Fibroblast of peridontal ligament (primary cell): ENCODE measurements at regions not wholly inside any gene's neighbourhood (a gene's known extent, or its start where the extent isn't known, plus 50 kb on each side); places are given as distances from the start of the nearest gene placed in this dataset.

Experiments used
- DNase-seq: peaks from one replicate; pipeline ENCODE4 v3.0.0-alpha.2; 2010; ENCODE audit errors: extremely low read depth

- no peak for DNase-seq
Observed at GRCh38 chr12:124413915-124414314, 119.0 kb downstream of the RFLNA start.

GRCh38 chr12:124413401-124413800 lies 118.5 kb downstream of the RFLNA start:
- no peak for DNase-seq

- DNase-seq: no peak
Observed at GRCh38 chr12:124412646-124413015, 117.7 kb downstream of the RFLNA start.

- DNase-seq: no peak
Observed at GRCh38 chr12:124411953-124412645, 117.2 kb downstream of the RFLNA start.

- peak; percentile 85 for DNase-seq
Observed at GRCh38 chr12:124411281-124411878, 116.5 kb downstream of the RFLNA start.

- DNase-seq: no peak
Observed at GRCh38 chr12:124410354-124411175, 115.7 kb downstream of the RFLNA start.

GRCh38 chr12:124408822-124409517 lies 114.1 kb downstream of the RFLNA start:
- no peak for DNase-seq

- no peak for DNase-seq
Observed at GRCh38 chr12:124407074-124407473, 112.2 kb downstream of the RFLNA start.

GRCh38 chr12:124406043-124406442 lies 111.2 kb downstream of the RFLNA start:
- DNase-seq: no peak

GRCh38 chr12:124405592-124405991 lies 110.7 kb downstream of the RFLNA start:
- DNase-seq: no peak

GRCh38 chr12:124405151-124405550 lies 110.3 kb downstream of the RFLNA start:
- no peak for DNase-seq

GRCh38 chr12:124404162-124404784 lies 109.4 kb downstream of the RFLNA start:
- DNase-seq: no peak

- no peak for DNase-seq
Observed at GRCh38 chr12:124403273-124403672, 108.4 kb downstream of the RFLNA start.

- DNase-seq: no peak
Observed at GRCh38 chr12:124402248-124403066, 107.6 kb downstream of the RFLNA start.

GRCh38 chr12:124401704-124402221 lies 106.9 kb downstream of the RFLNA start:
- no peak for DNase-seq

- DNase-seq: no peak
Observed at GRCh38 chr12:124400124-124400523, 105.2 kb downstream of the RFLNA start.

- DNase-seq: no peak
Observed at GRCh38 chr12:124399622-124400021, 104.7 kb downstream of the RFLNA start.

- DNase-seq: no peak
Observed at GRCh38 chr12:124398578-124399227, 103.8 kb downstream of the RFLNA start.

- no peak for DNase-seq
Observed at GRCh38 chr12:124397807-124398577, 103.1 kb downstream of the RFLNA start.

GRCh38 chr12:124397399-124397679 lies 102.4 kb downstream of the RFLNA start:
- DNase-seq: no peak
